NCI-H524 treated with DMSO at 0.1 percent for 48 hours (cell line): ENCODE measurements at regions not wholly inside any gene's neighbourhood (a gene's known extent, or its start where the extent isn't known, plus 50 kb on each side); places are given as distances from the start of the nearest gene placed in this dataset.
"Not testable (repeated sequence)": the region's sequence is repeated elsewhere in the genome, so short reads cannot be mapped to it uniquely, and the experiment has no call there.

Experiments used
- DNase-seq: peaks from one replicate; lab custom pipeline; 2025; lab: John Stamatoyannopoulos, UW

DNA sequence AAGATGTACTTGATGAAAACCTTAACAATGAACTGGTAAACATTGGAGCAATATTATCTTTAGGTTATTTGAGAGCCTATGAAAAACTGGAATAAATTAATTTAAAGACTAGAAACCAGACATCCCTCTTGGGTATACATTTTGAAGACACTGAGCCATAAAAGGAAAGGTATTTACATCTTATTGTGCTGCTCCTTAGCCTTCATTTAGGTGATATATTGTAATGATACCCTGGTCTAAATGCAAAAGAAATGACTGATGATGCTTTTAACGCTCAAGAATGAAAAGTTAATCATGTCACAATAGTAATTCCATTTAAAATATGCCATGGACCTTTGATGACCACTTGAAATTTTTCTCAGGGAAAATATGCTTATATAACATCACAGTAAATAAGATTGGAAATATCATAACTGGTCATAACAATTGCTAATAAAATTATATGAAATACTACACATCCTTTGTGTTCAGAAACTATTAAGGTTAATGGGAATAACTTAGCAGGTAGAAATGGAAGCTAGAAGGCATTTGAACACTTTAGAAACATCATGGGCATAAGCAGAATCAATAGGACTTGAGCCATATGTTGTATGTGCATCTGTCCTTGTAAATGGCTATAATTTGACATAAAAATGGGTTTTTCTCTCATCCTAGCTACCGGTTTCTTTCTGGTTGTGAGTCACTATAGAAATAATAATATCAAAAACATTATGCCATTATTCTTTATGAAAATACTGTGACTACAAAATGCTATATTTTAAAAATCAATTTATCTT, 979.7 kb downstream of the RAPGEF2 start:
- DNase-seq, result no peak

DNA sequence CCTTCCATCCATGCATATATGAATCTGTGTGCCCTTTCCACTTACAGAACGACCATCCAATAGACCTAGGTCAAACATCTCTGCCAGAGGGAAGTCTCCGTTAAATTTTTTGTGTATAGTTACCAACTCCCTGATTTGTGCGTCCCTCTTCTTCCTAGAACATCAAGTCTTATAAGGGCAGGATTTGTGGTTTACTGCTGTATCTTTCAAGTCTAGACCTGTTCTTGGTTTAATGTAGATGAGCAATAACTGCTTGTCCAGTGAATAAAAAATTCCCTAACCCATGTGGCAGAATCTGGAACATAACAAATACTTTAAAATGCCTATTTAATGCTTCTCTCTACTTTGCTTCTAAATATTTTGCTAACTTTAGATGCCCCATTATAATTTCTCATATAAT, 988.8 kb downstream of the RAPGEF2 start:
- no peak for DNase-seq

DNA sequence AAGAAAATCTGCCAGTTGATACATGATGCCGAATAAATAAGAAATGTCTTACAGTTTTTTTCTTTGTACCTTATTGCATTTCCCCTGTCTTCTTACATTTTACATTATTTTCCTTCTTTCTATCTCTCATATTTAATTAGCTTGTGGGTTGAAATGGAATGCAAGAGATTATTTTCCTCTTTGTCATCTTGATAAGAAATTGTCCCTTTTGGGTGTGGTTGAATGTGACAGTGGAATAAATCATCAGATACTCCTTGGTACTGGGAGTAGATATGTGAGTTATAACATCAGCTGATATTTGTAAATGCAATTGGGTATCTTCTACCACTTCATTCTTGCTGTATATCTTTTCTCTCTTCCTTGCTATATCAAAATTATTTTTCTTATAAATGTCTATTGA, 997.4 kb downstream of the RAPGEF2 start:
- no peak for DNase-seq

DNA sequence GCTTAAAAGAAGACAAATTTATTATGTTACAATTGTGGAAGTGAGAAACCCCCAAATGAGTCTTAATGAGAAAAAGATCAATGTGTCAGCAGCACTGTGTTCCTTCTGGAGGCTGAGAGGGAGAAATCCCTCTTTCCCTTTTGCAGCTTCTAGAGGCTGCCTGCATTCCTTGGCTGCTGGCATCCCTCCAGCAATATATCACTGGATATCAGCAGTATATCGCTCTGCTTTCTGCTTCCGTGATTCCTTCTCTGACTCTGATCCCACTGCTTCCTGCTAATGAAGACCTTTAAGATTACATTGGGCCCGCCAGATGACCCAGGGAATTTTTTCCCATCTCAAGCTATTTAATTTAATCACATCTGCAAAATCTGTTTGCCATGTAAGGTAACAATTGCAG, 1008.0 kb downstream of the RAPGEF2 start:
- no peak for DNase-seq

DNA sequence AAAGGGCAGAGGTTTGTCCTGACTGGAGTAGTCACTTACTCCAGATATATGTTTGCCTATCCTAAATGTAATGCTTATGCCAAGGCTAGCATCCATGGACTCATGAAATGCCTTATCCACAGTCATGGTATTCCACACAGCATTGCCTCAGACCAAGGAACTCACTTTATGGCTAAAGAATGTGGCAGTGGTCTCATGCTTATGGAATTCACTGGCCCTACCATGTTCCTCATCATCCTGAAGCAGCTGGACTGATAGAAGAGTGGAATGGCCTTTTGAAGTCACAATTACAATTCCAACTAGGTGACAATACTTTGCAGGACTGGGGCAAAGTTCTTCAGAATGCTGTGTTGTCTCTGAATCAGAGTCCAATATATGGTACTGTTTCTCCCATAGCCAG, 1014.8 kb downstream of the RAPGEF2 start:
- DNase-seq, result no peak

DNA sequence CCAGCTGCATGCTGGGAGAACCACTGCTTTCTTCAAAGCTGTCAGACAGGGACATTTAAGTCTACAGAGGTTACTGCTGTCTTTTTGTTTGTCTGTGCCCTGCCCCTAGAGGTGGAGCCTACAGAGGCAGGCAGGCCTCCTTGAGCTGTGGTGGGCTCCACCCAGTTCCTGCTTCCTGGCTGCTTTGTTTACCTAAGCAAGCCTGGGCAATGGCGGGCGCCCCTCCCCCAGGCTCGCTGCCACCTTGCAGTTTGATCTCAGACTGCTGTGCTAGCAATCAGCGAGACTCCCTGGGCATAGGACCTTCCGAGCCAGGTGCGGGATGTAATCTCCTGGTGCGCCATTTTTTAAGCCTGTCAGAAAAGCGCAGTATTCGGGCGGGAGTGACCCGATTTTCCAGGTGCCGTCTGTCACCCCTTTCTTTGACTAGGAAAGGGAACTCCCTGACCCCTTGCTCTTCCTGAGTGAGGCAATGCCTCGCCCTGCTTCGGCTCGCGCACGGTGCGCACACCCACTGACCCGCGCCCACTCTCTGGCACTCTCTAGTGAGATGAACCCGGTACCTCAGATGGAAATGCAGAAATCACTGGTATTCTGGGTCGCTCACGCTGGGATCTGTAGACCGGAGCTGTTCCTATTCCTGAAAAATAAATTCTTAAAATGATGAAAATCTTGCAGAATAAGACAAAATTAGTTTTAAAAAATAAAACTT, 1022.9 kb downstream of the RAPGEF2 start:
- not testable (repeated sequence) for DNase-seq

DNA sequence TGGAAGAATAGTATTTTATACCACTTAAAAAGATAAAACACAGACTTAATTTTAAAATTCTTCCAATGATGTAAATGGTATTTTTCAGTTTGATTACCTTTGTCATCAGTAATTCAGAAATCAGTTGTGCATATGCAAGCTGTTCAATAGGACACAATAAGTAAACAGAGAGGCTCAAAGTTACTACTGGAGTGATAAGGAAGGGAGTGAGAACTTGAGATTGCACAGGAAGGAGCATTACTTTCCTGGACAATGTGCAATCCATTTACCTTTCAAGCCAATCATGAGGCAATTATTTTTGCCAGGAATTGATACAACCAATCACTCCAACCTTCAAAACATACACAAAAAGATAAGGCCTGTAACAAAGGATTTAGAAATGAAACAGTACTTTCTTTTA, 1024.3 kb downstream of the RAPGEF2 start:
- DNase-seq, result no peak

DNA sequence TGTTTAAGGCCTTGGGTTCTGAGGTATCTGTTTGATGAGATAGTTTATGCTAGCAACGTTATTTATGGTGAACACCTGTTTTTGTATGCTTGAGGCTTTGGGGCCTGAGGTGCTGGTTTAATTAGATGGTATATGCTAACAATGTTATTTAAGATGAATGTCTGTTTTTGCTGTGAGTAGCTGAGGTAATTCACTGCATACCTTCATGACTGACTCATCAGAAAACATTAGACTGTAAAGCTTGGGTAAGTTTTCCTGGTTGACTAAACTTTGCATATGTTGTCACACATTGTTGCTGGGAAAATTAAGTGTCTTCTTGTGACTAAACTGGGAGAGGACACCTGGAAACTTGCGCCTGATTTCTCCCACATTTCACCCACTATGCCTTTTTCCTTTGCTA, 1026.6 kb downstream of the RAPGEF2 start:
- no peak for DNase-seq

DNA sequence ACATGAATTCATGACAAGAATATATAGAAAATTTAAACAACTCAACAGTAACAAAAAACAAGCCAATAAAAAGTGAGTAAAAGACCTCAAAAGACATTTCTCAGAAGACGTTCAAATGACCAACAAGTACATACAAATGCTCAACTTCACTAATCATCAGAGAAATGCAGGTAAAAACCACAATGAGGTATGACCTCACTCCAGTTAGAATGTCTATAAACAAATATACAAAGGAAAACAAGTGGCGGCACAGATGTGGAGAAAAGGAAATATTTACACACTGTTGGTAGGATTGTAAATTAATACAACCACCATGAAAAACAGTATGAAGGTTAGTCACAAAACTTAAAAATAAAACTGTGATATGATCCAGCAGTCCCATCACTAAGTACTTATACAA, 1033.1 kb downstream of the RAPGEF2 start:
- DNase-seq, result no peak

DNA sequence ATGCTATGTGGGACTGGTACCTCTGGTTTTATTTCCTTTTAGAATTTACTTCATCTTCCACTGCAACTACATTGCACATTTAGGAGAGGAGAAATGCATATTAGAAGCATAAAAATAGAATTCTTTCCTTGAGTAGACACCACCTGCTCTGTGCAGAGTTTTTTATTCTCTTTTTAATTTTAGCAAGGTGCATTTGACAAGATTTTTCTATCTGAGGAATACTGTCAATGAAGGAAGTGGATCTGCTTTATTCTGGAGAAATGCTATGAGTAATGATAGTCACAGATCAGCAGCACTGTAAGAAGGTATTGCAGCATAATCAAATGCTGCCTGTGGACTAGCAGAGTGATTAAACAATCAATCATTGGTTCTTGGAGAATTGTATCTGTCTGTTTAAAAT, 1038.3 kb downstream of the RAPGEF2 start:
- no peak for DNase-seq

DNA sequence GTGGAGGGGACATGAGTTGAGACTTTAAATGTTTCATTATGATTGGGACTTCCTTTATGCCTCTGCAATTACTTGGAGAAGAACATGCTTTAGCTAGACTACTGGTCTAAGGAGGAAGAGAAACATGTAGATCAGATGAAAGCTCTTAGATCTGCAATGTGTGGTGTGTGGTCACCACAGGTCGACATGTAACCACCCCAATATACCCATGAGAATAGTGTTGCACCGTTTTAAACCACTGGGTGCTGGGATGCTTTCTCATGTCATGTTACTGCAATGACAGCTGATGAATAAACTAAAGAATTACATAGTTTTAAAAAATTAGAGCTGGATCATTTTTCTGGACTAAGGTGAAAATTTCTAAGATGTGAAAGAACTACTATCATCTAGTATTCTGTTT, 1039.7 kb downstream of the RAPGEF2 start:
- no peak for DNase-seq

DNA sequence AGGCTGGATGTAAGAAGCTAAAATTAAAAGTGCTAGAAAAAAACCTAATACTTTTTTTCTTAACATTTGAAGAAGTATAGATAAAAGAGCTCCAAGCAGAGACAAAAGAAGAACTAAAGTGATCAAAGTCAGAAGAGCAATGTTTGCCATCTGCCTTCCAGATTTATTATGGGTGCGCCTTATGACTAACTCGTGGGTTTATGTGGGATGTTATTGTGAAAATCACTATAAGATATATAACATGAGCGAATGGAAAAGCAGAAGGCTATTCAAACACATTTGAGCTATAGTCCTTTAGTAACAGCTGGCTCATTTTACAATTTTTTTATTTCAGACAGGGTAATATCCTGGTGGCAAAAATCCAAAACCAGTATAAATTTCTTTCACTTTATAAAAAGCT, 1040.7 kb downstream of the RAPGEF2 start:
- DNase-seq, result no peak

DNA sequence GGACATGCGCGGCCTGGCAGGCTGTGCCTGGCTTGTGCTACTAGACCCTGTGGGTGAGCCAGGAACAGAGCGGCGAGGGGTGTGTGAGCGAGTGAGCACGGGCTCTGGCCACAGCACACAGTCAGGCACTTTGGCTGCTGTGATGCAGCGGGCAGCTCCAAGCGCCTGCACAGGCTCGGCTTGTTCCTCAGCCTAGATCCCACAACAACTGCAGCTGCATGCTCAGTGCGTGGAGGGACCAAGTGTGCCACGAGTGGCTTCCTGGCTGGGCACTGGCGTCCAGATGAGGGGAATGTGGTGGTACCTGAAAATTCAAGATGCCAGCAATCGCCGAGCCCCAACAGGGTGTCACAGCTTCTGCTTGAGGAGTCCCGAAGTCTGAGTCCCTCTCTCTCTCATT, 1056.6 kb downstream of the RAPGEF2 start:
- no peak for DNase-seq

DNA sequence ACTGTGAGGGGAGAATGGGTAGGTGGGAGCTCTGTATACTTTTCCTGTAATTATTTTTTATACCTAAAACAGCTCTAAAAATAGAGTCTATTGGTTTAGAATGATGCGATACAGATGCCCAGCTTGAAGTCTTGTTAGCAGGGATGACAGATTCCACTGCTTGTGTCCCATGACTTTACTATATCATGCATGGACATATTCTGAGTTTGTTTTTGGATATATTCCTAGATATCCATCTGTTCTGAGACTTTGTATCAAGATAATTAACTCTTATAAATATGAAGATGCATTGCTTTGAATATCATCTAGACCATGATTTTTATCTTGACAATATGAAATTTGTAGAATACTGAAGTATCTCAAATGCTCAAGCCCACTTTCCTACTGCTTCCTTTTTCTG, 1058.1 kb downstream of the RAPGEF2 start:
- DNase-seq, result no peak

DNA sequence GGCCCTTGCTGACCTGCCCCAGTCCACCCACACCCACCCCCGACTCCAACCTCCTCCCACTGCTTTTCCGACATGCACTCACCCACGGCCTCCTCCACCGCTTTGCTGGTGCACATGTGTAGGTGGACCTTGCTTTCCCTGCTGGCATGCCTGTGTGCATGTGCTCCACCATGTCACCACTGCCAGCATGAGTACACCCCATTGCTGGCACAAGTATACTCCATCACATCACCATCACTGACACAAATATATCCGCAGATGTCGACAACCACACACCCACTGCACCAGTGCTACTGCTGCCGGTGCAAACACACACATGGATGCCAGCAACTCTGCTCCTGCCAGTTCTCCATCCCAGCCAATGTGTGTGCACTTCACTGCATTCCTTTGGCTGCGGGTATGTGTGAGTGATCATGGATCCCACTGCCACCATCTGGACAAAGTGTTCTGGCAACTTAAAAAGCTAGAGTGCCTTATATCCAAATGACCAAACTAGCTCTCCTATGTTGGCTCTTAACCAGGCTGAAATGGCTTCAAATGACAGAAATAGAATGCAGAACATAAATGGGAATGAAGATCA, 1072.3 kb downstream of the RAPGEF2 start:
- DNase-seq, result no peak

DNA sequence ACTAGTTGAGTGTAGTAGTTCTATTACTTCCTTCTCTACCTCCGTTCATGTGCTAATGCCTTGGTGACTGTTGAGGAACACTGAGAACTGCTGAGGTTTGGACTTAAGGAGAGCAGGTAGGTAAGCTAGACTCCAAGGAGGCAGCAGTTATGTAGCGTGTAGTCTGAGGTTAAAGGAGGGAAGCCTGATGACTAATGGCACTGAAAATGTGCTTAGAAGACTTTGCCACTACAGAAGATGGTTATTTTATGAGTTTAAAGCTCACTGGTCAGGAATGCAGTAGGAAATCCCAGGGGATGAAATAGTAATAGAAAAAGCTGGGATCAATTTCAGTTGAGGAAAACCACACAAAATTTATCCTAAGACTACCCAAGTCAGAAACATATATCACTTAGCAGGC, 1077.3 kb downstream of the RAPGEF2 start:
- DNase-seq, result no peak

DNA sequence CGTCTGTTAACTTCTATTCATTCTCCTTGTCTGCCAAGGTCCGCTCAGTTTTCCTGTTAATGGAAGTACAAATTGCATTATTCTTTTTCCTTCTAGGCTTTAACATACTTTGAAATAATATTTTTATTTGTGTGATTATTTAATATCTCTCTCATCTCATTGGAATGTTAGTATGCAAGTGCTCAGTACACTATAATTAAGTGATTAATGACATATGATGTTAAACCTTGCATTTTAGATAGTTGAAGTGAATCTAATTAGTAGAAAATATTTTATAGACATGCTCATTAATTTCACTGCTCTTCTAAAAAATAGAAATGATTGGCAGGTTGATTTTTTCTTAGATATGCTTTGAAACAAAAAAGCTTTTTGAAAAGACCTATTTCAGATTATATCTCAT, 1079.8 kb downstream of the RAPGEF2 start:
- no peak for DNase-seq

DNA sequence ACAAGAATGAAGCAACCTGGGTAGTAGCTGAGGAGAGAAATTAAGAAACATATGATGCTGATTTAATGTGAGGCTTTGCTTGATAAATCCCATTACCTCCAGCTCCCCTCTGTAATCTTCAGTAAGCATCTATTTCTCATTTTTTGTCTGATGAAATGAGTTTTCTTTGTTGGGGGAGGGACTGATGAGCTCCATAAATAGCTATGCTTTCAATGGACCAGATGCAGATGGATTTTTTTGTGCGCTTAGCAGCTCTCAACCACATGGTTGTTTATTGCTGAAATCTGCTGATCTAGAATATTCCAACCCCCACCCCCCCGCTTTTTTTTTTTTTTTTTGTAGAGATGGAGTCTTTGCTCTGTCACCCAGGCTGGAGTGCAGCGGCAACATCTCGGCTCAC, 1082.0 kb downstream of the RAPGEF2 start:
- DNase-seq, result no peak

DNA sequence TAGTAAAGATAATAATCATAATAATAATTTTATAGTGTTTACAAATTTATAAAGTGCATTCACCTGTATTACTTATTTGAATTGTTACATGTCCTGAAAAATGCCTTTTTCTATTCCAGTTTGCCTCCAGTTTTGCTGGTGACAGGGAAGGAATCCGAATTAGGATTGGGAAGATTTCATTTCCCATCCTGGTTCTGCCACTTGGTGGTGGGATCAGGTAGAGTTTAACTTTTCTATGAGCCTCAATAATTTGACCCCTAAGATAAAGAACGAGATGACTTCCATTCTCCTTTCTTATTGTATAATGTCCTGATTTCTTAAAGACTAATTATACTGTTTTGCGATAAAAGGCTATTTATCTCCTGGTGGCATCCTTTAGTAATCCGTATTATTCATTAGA, 1090.9 kb downstream of the RAPGEF2 start:
- no peak for DNase-seq

DNA sequence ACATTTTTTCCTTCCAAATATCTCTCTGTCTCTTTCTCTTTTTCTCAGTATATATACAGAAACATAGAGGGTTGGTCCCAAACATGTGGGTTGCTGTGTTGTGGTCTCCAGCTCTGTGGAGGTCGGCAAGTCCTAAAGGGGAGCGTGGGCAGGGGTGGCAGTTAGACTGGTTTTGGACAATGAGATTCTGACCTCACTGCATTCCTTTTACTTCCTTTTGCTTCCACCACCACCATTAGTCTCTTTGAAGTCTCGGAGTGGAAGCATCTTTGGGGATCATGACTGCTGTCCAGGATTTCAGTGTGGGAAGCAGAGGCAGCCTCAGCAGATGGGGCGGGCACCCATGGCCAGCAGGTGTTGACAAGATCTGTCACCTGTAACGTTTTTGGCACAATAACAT, 1091.8 kb downstream of the RAPGEF2 start:
- DNase-seq, result no peak

DNA sequence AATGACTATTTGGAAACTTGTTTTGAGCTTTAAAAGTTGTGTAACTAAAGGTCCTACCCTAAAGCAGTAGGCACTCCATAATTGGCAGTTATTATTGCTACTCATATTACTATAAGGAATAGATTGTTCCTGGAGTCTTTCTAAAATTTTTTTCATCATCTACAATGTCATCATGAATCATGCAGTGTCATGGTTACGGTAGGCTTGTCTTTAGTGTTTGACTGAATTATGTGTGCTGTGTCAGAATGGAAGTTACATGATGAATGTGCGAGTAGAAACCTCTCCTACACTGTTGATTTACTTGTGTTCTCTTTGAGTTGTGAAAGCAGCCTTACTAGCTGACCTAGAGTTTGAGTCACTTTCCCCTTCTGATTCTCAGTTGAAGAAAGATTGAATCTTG, 1099.9 kb downstream of the RAPGEF2 start:
- DNase-seq, result no peak

DNA sequence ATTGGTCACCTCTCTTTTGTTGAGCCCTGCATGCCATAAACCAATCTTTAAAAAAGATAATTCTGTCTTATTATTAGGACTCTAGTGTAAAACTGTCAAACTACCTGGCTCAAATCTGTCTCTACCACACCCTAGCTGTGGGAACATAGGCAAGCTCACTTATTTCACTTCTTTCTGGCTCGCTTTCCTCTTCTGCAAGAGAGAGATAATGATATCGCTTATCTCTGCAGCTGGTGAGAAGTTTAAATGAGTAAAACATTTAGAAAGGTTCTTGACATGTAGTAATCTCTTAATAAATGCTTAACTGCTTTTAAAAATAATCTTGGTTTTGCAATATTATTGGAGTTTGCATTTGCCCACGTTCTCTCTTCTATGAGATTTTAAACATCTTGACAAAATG, 1109.2 kb downstream of the RAPGEF2 start:
- no peak for DNase-seq

DNA sequence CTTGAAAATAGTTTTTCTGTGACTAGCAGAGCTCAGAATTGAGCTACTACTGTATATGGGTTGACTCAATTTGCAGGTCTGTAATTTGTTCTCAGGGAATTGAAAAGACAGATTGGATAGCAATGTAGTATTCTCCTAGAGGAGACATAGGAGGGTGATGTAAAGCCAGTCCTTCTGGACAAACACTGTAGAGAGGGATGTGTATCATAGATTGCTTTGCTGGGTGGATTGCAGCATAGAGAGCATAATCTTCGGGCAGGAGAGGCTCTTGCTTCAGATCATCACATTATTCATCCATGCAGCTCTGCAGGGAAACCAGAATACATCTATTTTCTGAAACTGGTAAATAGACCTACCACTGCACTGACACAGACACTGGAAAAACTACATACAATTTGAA, 1110.5 kb downstream of the RAPGEF2 start:
- DNase-seq, result no peak

DNA sequence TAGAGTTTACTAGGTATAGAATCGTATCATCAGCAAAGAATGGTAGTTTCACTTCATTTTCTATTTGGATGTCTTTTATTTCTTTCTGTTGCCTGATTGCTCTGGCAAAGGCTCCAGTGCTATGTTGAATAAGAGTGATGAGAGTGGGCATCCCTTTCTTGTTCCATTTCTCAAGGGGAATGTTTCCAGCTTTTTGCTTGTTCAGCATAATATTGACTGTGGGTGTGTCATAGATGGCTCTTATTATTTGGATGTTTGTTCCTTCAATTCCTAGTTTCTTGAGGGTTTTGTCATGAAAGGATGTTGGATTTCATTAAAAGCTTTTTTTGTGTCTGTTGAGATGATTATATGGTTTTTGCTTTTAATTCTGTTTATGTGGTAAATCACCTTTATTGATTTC, 1114.5 kb downstream of the RAPGEF2 start:
- DNase-seq, result no peak
